PFSK-1 (cell line): ENCODE measurements at regions not wholly inside any gene's neighbourhood (a gene's known extent, or its start where the extent isn't known, plus 50 kb on each side); places are given as distances from the start of the nearest gene placed in this dataset.

Experiments used
- FOXP2 ChIP-seq: optimal IDR thresholded peaks from 2 replicates; pipeline ENCODE3; 2011; ENCODE audit warnings: borderline replicate concordance, control low read depth, inconsistent platforms; ENCODE audit not compliant: insufficient read depth; ENCODE audit errors: extremely low read length, extremely low read depth
- POLR2AphosphoS5 ChIP-seq: IDR thresholded peaks from 2 replicates; pipeline ENCODE4 v1.6.1; 2012; ENCODE audit warnings: low read depth, mild to moderate bottlenecking, control low read depth, low read length, moderate library complexity
- SIN3A ChIP-seq: IDR thresholded peaks from 2 replicates; pipeline ENCODE4 v1.6.1; 2012; ENCODE audit warnings: mild to moderate bottlenecking, low read length, moderate library complexity, borderline replicate concordance; ENCODE audit not compliant: insufficient read depth
- TAF1 ChIP-seq: IDR thresholded peaks from 2 replicates; pipeline ENCODE4 v1.6.1; 2012; ENCODE audit warnings: low read length, control low read depth, borderline replicate concordance; ENCODE audit not compliant: insufficient read depth
- TF ChIP-seq, protein P1 (sequence below), 2 experiments: IDR thresholded peaks; 2 replicates each; pipeline versions ENCODE4 v1.6.1 to v1.8.0; 2011 to 2012; ENCODE audit warnings: low read depth in 2 of 2, low read length in 2 of 2, control low read depth in 1 of 2, inconsistent platforms in 1 of 2, mild to moderate bottlenecking in 1 of 2, moderate library complexity in 1 of 2; ENCODE audit not compliant: insufficient read depth in 1 of 2

DNA sequence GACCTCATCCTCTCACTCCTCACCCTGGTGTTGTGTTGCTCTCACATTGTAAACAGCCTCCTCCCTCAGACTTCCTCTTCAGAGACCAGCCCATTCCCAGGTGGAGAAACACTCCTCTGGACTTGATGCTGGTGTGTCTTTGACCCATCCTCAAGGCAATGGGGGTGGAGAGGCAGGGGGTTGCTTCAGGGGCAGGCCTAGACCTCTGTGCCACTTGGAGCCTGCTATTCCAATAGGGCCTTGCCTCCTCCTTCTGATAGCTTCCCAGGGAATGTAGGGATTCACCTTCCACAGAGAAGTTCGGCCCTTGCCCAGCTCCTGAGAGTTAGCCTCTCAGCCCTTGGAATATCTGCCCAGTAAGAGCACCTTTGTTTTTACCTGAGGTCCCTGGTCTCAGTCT, 606.6 kb upstream of the CADM1 start:
- TF ChIP-seq POLR2AphosphoS5 (no peak), TAF1 (no peak), SIN3A (no peak), FOXP2 (no peak)
- TF ChIP-seq, protein P1, sequence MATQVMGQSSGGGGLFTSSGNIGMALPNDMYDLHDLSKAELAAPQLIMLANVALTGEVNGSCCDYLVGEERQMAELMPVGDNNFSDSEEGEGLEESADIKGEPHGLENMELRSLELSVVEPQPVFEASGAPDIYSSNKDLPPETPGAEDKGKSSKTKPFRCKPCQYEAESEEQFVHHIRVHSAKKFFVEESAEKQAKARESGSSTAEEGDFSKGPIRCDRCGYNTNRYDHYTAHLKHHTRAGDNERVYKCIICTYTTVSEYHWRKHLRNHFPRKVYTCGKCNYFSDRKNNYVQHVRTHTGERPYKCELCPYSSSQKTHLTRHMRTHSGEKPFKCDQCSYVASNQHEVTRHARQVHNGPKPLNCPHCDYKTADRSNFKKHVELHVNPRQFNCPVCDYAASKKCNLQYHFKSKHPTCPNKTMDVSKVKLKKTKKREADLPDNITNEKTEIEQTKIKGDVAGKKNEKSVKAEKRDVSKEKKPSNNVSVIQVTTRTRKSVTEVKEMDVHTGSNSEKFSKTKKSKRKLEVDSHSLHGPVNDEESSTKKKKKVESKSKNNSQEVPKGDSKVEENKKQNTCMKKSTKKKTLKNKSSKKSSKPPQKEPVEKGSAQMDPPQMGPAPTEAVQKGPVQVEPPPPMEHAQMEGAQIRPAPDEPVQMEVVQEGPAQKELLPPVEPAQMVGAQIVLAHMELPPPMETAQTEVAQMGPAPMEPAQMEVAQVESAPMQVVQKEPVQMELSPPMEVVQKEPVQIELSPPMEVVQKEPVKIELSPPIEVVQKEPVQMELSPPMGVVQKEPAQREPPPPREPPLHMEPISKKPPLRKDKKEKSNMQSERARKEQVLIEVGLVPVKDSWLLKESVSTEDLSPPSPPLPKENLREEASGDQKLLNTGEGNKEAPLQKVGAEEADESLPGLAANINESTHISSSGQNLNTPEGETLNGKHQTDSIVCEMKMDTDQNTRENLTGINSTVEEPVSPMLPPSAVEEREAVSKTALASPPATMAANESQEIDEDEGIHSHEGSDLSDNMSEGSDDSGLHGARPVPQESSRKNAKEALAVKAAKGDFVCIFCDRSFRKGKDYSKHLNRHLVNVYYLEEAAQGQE (IDR thresholded peaks at IDR 0.05; ENCODE audit: insufficient read depth in 1 of 2, low read depth in 2 of 2, low read length in 2 of 2): no peak
